ENCODE measurements at regions not wholly inside any gene's neighbourhood (a gene's known extent, or its start where the extent isn't known, plus 50 kb on each side); places are given as distances from the start of the nearest gene placed in this dataset.
A peak's percentile ranks its signal among the peaks of the same experiment; 100 is the strongest.

DNA sequence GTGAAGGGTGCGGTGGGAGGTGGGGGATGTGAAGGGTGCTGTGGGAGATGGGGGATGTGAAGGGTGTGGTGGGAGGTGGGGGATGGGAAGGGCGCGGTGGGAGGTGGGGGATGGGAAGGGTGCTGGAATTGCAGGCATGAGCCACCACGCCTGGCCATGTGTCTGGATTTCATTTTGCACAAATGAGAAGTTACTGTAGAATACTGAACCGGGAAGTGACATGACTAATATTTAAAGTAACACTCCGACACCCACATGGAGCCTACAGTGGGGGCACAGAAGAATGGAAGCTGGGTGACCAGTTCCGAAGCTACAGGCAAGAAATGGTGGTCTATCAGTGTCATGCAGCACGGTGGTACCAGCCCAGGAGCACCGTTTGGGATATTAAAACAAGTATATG, 69.9 kb upstream of the SPTLC1 start:
- no peak for DNase-seq

GRCh38 chr9:92184041-92184564, 68.9 kb upstream of the SPTLC1 start:
- no peak for DNase-seq

DNA sequence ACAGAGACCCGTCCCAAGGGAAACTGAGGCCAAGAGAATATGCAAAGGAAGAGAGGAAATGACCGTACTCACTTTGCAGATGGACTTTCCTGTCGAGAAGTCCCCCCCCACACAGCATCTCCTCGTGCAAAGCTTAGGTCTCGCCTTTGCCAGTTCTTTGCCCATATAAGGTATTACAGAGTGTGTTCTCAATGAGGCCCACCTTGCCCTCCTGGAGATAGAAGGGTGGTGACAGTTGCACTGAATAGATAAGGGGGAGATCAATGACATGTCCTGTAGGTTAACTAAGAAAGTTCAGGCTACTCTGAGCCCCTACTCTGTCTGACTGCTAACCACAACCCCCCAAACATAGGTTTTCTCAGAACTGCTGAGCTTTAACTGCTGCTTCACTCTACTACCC, 68.2 kb upstream of the SPTLC1 start:
- DNase-seq = no peak

- no peak for DNase-seq
Observed at GRCh38 chr9:92181296-92181695, 66.1 kb upstream of the SPTLC1 start.

DNA sequence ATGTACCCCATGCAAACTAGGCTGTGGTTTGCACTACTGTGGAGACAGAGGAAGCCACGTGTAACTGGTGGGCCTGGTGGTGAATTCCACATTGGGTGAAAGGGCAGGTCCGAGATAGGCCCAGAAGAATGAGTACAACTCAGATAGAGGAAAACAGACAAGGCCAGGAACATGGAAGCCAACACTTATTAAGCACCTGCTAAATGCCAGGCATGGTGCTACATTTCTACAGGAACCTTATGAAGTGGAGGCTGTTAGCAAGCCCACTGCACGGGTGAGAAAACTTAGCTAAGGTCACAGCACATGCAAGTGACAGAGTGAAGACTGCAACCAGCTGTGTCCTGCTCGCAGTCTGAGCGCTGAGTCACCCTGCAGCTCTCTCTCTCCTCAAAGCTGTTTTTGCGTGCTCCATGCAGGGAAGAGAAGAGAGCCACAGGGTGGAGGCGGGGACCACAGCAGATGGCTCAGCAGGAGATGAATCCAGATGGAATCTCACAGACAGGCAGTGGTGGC, 65.5 kb upstream of the SPTLC1 start:
- DNase-seq = peak; percentile 77

DNA sequence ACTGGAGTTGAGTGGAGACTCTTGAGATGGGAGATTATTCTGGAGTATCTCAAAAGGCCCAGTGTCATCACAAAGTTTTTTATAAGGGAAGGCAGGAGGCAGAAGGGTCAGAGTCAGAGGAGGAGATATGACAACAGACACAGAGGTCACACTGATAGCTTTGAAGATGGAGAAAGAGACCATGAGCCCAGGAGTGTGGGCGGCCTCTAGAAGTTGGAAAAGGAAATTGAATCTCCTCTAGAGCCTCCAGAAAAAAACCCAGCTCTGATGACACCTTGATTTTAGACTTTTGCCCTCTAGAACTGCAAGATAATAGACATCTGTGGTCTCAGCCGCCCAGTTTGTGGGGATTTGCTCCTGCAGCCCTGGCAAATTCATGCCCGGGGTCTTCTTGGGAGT, 64.8 kb upstream of the SPTLC1 start:
- DNase-seq = no peak

DNA sequence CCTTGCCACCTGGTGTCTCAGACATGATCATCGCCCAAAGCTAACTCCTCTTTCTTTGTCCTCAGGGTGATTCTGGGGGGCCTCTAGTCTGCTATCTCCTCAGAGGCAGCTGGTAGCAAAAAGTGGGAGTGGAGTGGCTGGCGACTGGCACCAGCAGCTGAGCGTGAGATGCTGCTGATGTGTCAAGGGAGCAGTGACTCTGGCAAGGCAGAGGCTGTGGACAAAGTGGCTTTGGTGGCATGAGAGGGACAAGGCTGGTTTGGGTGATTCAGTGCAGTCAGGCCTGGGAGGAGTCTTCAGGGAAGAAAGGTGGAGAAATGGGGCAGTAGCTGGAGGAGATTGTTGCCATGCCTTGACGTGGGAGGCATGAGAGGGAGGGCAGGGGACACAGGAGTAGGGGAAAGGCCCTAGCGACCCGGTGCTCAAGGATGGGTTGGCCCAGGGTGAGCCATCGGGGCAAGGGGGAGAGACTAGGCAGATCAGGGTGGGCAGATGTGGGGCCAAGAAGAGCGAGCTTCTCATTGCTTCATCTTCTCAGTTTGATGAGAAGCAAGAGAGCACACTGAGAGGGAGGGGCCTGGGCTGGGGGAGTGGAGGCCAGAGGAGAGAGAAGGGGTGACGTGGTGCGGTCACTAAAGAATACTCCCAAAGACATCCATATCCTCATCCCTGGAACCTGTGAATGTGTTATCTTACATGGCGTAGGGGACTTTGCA, 64.2 kb upstream of the SPTLC1 start:
- DNase-seq = no peak

GRCh38 chr9:92177591-92177990, 62.4 kb upstream of the SPTLC1 start:
- no peak for DNase-seq

DNA sequence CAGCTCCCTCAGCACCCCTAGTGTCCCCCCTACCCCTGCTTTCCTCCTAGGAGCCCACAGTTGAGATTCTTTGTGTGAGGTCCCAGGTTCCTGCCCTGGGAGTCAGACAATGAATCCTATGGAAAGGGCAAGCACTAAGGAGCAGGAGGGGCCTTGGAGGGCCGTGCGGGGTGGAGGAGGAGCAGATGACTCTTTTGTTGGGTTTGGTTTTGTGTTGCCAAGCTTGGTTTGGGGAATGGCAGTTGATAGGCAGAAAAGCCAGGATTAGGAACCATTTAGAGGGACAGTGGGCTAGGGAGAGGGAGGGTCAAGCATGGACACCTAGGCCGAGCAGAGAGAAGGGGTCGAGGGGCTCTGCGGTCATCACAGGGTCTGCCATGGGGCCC, 61.6 kb upstream of the SPTLC1 start:
- no peak for DNase-seq

DNA sequence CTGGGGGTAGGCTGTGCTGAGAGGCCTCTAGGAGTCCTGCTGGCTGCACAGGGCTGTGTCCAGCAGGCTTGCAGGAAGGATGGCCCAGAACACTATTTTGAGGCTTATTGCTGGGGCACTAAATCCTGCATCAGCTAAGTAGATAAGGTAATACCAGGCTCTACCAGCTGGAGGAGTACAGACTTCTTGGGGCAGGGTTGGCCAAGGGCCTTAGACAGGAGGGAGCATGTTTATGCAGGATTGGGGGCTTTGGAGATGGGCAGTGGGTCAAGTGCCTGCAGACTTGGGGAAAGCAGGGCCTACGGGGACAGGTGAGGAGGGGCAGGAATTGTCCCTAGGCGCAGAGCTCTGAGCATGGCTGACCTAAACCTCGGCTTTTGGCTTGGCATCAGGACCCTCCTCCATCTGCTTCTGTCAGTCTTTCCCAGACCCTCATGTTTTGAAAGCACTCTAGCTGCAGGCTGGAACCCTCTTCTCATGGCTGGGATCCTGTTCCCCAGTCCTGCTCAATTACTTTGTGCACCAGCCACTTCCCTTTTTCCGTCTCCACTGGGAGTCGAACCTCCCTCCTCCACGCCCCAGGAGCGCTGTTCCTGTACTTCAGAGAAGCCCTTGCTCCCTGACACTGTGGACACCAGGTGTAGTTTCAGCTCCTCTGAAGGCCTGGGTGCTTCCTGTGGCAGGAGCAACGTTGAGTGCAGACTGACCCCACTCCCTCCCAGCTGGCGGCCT, 61.0 kb upstream of the SPTLC1 start:
- DNase-seq = peak; percentile 54

DNA sequence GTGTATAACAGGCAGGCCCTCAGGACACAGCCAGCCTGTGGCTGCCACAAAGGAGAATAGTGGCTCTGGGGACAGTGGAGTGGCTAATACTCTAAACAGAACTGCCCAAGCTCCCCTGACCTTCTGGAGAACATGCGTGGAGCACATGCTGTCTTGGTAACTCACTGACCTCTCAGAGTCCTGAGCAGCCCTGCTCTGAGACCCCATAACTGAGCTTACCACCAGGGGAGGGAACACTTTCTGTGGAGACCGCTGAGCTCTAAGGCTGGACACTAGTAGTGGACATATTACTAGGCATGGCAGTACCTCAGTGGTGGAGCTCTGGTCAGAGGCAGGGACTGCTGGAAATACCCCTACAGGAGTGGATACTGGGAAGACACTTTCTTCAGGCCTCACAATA, 60.2 kb upstream of the SPTLC1 start:
- DNase-seq = no peak

GRCh38 chr9:92173318-92173717, 58.1 kb upstream of the SPTLC1 start:
- no peak for DNase-seq

DNA sequence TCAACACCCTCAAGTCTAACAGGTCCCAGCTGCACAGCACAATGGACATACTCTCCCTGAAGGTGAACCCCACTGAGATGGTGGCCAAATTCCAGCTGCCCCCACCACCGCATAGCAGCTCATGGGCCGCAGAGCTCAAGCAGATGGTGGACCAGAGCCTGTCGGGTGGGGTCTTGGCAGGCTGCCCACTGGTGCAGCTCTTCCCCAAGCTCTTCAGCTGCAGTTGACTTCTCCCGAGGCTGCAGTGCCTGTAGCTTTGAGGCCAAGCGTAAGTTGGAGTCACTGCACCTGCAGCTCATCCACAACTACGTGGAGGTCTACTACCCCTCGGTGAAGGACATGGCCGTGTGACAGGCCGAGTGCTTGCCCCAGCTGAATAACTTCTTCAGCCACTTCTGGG, 56.6 kb upstream of the SPTLC1 start:
- peak; percentile 38 for DNase-seq

- DNase-seq = no peak
Observed at GRCh38 chr9:92171281-92171680, 56.1 kb upstream of the SPTLC1 start.

DNA sequence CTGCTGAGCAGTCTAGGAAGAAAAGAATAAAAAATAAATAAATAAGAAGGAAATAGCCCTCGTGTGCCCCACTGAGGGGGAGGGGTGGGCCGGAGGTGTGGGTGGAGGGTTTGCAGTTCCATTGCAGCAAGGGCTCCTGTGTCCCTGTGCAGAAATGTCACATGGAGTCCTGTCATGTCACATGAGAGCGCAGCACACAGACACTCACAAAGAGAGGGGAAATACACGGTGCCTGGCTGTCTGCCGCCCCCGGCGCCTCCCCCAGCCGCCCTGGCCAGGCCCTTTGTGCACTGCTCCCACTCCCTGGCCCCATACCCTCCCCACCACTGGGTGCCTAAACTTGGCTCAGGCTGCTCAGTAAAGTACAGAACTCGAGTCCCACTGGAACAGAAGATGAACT, 55.6 kb upstream of the SPTLC1 start:
- DNase-seq = no peak

- no peak for DNase-seq
Observed at GRCh38 chr9:92165484-92165883, 50.3 kb upstream of the SPTLC1 start.

Measured in tongue (tissue), 1 donor.